Fibroblast of villous mesenchyme (primary cell): ENCODE measurements at regions not wholly inside any gene's neighbourhood (a gene's known extent, or its start where the extent isn't known, plus 50 kb on each side); places are given as distances from the start of the nearest gene placed in this dataset.

Source experiments
- DNase-seq: peaks from one replicate; pipeline ENCODE4 v3.0.0-alpha.2; 2010; ENCODE audit warnings: low read depth
- H3K4me3 ChIP-seq: 2 replicates; pipeline ENCODE4 v1.5.1; 2011; ENCODE audit warnings: low read depth, mild to moderate bottlenecking, low read length
- CTCF ChIP-seq: IDR thresholded peaks from 2 replicates; pipeline ENCODE4 v1.5.1; 2012; ENCODE audit warnings: low read depth, mild to moderate bottlenecking, low read length; ENCODE audit not compliant: insufficient read depth

- DNase-seq = no peak
- H3K4me3 ChIP-seq = no peak overlapping the region
- TF ChIP-seq CTCF = no peak
Observed at GRCh38 chr20:24737212-24737850, 211.7 kb upstream of the CST7 start.

- no peak for DNase-seq
- H3K4me3 ChIP-seq = no peak overlapping the region
- no peak for TF ChIP-seq CTCF
Observed at GRCh38 chr20:24738058-24738775, 210.9 kb upstream of the CST7 start.

GRCh38 chr20:24738981-24739633 lies 210.0 kb upstream of the CST7 start:
- peak; percentile 7 for DNase-seq
- no peak overlapping the region for H3K4me3 ChIP-seq
- TF ChIP-seq CTCF = no peak

- no peak overlapping the region for H3K4me3 ChIP-seq
- no peak for DNase-seq
- TF ChIP-seq CTCF = no peak
Observed at GRCh38 chr20:24739746-24740145, 209.3 kb upstream of the CST7 start.

GRCh38 chr20:24741493-24742072 lies 207.5 kb upstream of the CST7 start:
- no peak for DNase-seq
- no peak overlapping the region for H3K4me3 ChIP-seq
- TF ChIP-seq CTCF = no peak

- TF ChIP-seq CTCF = no peak
- DNase-seq = no peak
- H3K4me3 ChIP-seq = no peak overlapping the region
Observed at GRCh38 chr20:24742436-24742835, 206.6 kb upstream of the CST7 start.
